HG03378 (cell line): ENCODE measurements at regions not wholly inside any gene's neighbourhood (a gene's known extent, or its start where the extent isn't known, plus 50 kb on each side); places are given as distances from the start of the nearest gene placed in this dataset.

ENCODE experiments used
- ATAC-seq: cut with Tn5 transposase; IDR thresholded peaks from one replicate; pipeline ENCODE4 v1.9.1; 2021; ENCODE audit warnings: mild to moderate bottlenecking, moderate library complexity; ENCODE audit not compliant: unreplicated experiment

DNA sequence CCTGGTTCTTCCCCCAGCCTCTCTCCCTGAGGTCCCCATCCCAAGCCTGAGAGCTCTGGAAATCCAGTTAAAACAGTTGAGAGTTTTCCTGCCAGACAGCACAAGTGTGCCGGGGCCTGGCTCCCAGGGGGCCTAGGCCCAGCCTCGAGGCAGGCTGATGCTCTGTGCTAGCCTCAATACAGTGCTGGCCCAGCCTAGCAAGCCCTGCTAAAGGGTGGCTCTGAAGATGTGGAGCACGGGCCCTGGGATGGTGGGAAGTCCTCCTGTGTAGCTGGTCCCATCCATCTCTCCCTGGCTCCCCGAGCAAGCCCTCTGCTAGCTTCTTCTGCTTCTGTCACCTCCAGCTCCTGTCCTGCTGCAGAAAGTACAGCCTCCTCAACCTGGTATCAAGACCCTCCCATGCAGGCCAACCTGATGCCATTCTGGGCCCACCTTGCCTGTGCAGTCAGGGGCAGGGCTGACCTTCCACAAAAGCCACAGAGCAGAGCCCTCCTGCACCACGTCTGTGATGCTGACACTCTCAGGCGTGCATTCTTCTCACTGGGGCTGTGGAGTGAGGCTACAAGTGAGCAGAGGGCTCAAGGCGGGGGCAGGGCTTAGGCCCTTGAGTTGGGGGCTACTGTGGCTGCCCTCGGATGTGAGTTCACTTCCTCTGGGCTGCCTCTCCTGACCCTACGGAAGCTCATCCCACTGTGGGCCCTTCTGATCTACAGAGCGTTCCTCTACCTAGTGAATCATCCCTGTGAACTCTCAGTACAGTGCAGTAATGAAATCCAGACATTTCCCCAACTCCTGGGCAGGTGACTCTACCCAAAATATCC lies 60.1 kb upstream of the LAPTM4A start:
- ATAC-seq = no peak

DNA sequence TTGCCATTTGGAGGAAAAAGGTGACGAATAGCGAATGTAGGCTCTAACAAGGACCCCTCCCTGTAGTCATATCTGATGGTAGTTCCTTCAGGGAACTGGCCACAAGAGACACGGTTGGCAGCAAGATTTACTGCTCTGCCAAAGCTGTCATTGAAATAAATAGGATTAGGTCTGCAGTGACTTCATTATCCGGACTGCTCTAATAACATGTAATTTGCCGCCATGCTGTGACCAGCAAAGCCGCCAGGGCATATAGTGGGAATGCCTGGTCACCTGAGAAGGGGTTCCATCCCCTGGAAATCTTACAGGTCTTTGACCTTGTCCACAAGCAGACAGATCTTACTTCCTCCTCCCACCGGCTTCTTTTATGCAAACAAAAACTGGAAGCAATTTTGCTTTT lies 59.4 kb upstream of the LAPTM4A start:
- ATAC-seq = no peak

DNA sequence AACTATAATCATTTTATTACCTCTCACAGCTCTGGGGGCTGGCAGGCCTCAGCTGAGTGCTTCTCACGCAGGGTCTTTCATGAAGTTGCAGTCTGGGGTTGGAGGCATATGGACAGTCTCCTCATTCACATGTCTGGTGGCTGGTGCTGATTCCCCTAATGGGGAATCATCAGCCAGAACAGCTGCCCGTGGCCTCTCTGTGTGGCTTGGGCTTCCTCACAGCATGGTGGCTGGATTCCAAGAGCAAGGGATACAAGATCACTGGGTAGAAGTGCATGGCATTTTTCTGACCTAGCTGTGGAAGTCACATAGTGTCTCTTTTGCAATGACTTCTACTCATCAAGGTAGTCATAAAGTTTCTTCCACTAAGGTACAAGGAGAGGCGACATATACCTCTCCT lies 59.0 kb upstream of the LAPTM4A start:
- no peak for ATAC-seq

DNA sequence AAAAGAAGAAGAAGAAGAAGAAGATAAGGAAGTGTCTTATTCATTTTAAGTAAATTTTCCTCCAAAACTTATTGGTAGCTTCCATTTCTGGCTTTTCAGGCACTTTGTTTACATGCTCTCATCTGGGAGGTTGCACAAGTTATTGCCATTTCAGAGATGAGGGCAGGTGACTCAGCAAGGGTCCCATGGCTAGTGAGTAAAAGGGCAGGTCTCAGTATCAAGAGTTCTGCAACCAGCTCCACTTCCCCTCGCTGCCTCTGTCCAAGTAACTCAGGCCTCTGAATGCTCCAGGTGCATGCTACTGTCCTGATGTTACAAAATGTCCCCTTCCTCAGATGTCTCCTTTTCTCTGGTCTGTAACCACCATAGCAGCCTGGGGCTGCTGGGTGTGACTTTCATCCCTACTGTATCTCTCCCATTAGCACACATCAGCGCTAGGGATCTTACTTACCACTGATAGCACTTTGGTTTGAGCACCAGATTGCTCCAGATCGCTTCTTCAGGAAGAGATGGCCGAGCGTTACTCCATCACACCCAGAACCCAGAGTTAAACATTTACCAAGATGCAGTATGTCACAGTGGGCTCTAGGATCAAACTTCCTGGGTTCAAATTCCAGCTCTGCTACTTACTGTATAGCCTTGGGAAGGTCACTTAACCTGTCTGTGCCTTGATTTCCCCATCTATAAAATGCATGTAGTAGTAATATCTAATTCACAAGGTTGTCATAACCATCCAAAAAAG lies 57.4 kb upstream of the LAPTM4A start:
- no peak for ATAC-seq

DNA sequence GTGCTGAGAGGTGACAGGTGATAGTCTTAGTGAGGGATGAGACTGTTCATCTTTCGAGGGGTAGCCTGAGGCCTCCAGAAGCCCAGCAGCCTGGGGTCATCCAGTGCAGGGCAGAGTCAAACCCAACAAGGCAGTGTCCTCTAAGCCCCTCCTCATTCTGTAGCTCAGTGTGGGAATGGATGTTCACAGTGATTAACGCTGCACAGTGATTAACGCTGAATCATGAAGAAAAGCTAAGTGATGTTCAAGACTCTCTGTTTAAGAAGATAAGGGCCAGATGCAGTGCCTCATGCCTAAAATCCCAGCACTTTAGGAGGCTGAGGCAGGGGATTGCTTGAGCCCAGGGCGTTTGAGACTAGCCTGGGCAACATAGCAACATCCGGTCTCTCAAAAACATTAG lies 56.3 kb upstream of the LAPTM4A start:
- no peak for ATAC-seq

DNA sequence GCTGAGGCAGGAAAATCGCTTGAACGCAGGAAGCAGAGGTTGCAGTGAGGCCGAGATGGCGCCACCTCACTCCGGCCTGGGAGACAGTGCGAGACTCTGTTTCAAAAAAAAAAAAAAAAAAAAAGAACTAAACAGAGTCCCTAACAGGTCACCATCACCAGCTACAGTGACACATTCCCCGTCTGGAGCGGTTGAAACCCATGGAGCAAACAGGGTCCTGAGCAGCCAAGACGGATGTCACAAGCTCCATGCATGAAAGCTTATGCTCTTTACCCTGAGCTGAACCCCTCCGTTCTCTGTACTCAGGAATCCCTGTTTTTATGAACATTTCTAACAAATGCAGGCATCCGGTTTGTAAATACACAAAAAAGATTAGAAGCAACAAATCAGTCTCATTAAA lies 55.9 kb upstream of the LAPTM4A start:
- ATAC-seq = no peak

DNA sequence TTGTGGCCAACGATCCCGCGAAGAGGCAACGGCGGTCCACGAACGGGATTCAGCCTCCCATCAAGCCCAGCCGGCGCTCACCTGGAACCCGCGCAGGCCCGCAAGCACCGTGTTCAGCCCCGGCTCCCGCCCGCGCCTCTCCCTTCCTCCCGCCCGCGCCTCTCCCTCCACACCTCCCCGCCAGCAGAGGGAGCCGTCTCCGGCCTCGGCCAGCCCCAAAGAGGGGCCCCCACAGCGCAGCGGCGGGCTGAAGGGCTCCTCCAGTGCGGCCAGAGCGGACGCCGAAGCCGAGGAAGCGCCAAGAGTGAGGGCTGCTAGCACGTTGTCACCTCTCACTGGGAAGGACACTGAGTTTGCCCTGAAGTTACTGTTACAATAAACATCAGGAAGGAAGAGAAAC lies 55.3 kb upstream of the LAPTM4A start:
- no peak for ATAC-seq

DNA sequence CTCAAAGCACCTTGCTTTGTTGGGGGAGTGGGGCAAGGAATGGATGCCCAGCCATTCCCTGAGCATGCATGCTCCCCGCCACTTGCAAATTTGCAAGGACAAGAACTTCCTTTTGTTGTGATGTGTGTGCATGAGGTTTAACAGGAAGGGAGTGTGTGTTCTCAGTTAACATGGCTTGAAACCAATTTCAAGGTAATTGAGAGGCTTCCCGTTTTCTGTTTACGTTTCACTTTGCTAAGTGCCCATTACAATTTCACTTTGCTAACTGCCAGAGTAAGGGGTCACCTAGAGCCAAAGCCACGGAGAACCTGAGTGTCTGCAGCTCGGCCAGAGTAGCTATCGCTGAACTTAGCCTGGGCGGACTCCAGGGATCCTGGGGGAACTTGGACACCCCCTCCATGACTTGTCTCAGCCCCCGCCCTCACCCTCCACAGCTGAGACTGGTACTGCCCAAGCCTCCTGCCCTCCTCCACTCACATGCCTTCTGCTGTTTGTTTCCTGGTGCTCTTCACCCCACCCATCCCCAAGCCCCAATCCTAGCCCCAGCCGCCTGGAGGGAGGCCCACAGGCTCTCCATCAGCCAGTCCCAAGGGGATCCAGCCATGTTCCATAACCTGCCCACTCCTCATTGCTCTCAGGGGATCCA lies 53.6 kb upstream of the LAPTM4A start:
- ATAC-seq = no peak

DNA sequence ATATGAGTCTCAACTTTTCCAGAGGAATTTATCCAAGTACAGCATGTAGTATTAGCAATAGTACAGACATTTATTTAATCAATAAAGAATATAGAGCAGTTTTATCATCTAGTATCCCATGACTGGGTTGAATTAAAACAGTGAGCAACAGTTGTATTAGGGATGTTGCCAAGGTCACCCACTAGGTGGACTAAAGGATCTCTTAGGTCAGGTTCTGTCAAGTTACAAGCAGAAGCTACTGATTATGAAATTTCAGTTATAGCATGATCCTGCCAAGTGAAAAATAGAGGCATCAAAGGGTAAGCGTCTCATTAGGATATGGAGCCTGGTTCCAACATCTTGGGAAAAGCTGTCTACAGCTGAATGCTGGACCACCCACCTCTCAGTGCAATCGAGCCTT lies 52.1 kb upstream of the LAPTM4A start:
- no peak for ATAC-seq
